SK-N-MC (cell line): ENCODE measurements at regions not wholly inside any gene's neighbourhood (a gene's known extent, or its start where the extent isn't known, plus 50 kb on each side); places are given as distances from the start of the nearest gene placed in this dataset.

ENCODE experiments used
- DNase-seq: peaks from one replicate; pipeline ENCODE4 v3.0.0-alpha.2; 2011; ENCODE audit warnings: low read depth, low spot score
- H3K27ac ChIP-seq: fragments of 200-600 bp; sonication (generic); 2 replicates; pipeline ENCODE4 v1.5.1; 2016; ENCODE audit warnings: mixed run types
- H3K36me3 ChIP-seq: fragments of 200-600 bp; sonication (generic); 2 replicates; pipeline ENCODE4 v1.6.1; 2017; ENCODE audit warnings: antibody characterized with exemption, low read length, mixed read lengths; ENCODE audit not compliant: insufficient read depth
- H3K4me3 ChIP-seq: fragments of 200-600 bp; sonication (generic); 2 replicates; pipeline ENCODE4 v1.5.1; 2016
- H3K9ac ChIP-seq: fragments of 200-600 bp; sonication (generic); 2 replicates; pipeline ENCODE4 v1.8.0; 2017; ENCODE audit warnings: mixed run types, mixed read lengths; ENCODE audit not compliant: insufficient read length
- H3K9me3 ChIP-seq: fragments of 200-600 bp; sonication (generic); 2 replicates; pipeline ENCODE4 v1.6.1; 2017; ENCODE audit warnings: low read depth, mild to moderate bottlenecking, antibody characterized with exemption, low read length, moderate library complexity, mixed read lengths
- EZH2 ChIP-seq: fragments of 200-600 bp; sonication (generic); IDR thresholded peaks from one replicate; pipeline ENCODE4 v1.6.1; 2017; ENCODE audit warnings: antibody characterized with exemption
- FOXP2 ChIP-seq: optimal IDR thresholded peaks from 2 replicates; pipeline ENCODE3; 2011; ENCODE audit warnings: mild to moderate bottlenecking, moderate library complexity; ENCODE audit not compliant: insufficient read depth; ENCODE audit errors: extremely low read length, control extremely low read depth
- POLR2AphosphoS5 ChIP-seq: IDR thresholded peaks from 2 replicates; pipeline ENCODE4 v1.6.1; 2012; ENCODE audit warnings: mild to moderate bottlenecking, low read depth, low read length, borderline replicate concordance

DNA sequence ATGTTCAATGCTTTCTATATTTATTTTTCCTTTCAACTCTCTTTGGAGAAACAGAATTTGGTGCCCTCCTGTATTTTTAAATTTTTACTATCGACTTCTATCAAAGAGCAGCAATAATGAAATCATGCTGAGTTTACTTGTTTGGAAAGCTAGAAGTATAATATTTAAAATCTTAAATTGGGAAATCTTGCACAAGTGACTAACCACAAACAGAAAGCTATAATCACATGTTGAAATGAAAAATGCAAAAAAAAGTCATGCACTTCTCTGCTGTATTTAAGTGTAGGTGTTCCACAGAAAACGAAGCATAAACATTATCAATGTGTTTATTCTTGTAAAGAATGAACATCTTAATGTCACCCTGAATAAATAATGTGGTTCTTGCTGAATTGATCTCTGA is 306.1 kb downstream of the PCDH18 start:
- no peaks in the 10 kb centered on the region for H3K9me3 ChIP-seq
- peak overlapping the region; percentile 24 for H3K9ac ChIP-seq
- H3K36me3 ChIP-seq, result no peaks in the 10 kb centered on the region
- H3K4me3 ChIP-seq, result no peak overlapping the region
- DNase-seq, result no peak
- TF ChIP-seq EZH2 (no peak), FOXP2 (no peak), POLR2AphosphoS5 (no peak)
- no peak overlapping the region; the same call in 1 of the 2 replicates for H3K27ac ChIP-seq

DNA sequence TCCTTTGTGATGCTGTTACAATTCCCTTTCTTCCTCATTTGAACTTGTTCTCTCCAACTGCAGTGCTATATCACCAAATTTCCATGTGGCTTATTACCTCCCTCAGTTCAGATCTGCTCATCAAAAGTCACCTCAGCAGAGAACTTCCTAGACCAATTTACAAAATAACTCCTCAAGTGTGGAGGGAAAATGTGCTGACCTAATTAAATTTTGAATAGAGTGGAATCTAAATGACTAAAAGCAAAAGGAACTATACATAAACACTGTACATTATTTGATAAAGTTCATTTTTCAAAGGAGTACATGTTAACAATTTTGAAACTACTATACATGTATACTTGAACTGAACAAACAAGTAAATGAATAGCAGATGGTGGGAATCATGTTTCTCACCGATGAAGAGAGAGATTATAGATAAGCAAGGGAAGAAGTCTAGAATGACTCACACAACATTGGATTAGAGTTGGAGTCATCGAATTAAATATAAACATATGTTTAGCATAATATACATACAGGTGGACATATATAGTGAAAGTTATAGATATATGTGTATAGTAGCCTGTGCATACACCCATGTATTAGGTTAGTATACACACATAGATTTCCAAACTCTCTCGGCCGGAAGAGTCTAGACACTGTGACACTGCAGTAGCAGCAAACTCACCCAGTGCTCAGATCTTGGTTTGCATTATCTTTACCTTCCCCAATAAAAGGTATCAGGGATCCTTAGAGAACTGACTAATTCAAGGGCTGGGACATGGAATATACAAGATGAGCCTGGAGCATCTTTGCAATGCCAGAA is 318.7 kb downstream of the PCDH18 start:
- peak; percentile 12 for DNase-seq

DNA sequence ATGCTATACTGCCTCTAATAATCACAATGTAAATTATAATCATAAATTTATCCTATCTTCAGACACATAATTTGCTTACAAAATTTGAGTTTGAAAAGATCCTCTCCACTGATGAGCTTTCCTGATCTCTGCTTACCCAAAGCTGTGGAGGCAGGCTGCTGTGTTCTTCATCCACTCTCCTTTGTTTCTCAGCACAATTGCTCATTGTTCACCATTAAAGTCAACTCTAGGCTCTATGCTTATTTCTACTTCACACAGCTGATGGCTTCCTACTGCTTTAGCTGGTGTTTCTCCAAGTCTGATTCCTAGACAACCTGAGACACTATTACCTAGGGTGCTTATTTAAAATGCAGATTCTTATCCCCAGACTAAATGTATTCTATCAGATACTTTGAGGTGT is 319.7 kb downstream of the PCDH18 start:
- no peak for TF ChIP-seq EZH2
- no peak for TF ChIP-seq FOXP2
- no peak for TF ChIP-seq POLR2AphosphoS5
- no peak overlapping the region for H3K9ac ChIP-seq
- H3K27ac ChIP-seq, result no peak overlapping the region
- no peaks in the 10 kb centered on the region for H3K9me3 ChIP-seq
- DNase-seq, result no peak
- H3K4me3 ChIP-seq, result no peak overlapping the region
- H3K36me3 ChIP-seq, result no peaks in the 10 kb centered on the region

More for the DNA sequence above, 318.7 kb downstream of the PCDH18 start:
- no peak overlapping the region; the same call in 1 of the 2 replicates for H3K27ac ChIP-seq
- no peaks in the 10 kb centered on the region for H3K9me3 ChIP-seq
- no peak for TF ChIP-seq POLR2AphosphoS5
- TF ChIP-seq EZH2, result no peak
- no peak for TF ChIP-seq FOXP2
- H3K9ac ChIP-seq, result no peak overlapping the region
- no peak overlapping the region for H3K4me3 ChIP-seq
- no peaks in the 10 kb centered on the region for H3K36me3 ChIP-seq

DNA sequence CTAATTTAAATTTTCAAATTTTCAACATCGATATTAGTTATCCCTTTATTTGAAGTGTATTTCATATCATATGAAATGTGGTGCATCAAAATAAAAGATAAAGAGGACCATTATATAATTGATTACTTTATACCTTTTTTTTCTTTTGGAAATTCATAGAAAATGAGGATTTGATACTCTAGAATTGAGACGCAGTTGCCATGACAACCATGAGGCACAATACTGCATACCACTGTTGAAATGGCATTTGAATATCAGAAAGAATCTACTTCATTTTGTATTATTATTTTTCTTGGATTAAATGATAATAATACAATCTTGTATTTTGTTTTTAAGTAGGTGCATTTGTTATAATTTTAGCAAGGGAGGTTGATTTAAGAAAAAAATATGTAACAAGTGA is 323.1 kb downstream of the PCDH18 start:
- no peak for DNase-seq
- Histone ChIP-seq H3K4me3 (no peak overlapping the region), H3K9ac (no peak overlapping the region), H3K9me3 (0 out of 2 replicates have a peak, but pooled peaks cover 6% of the 10 kb centered on the region), H3K27ac (no peak overlapping the region), H3K36me3 (no peaks in the 10 kb centered on the region)
- TF ChIP-seq EZH2 (no peak), POLR2AphosphoS5 (no peak), FOXP2 (no peak)

DNA sequence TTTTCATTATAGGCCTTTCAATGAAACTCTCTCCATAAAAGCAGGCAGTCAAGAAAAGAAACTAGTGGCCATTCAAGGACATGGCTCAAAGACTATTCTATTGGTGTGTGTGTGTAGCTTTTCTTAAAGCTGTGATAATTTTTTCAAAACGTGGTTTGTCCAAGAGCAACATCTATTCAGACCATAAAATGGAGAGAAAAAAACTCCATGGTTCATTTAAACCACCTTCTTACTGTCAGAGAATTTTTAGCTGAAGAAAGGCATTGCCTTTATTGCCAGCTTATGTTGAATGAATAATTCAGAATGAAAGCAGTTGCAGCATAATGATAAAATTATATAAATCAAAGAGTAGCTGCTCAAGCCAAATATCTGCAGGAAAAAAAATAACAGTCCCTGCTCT is 325.5 kb downstream of the PCDH18 start:
- no peaks in the 10 kb centered on the region for H3K36me3 ChIP-seq
- 0 out of 2 replicates have a peak overlapping the region, but pooled peaks have one; percentile 10 for H3K4me3 ChIP-seq
- DNase-seq, result no peak
- no peak overlapping the region for H3K9ac ChIP-seq
- H3K27ac ChIP-seq, result no peak overlapping the region
- TF ChIP-seq FOXP2, result no peak
- no peak for TF ChIP-seq EZH2
- no peak for TF ChIP-seq POLR2AphosphoS5
- H3K9me3 ChIP-seq, result 0 out of 2 replicates have a peak, but pooled peaks cover 6% of the 10 kb centered on the region

DNA sequence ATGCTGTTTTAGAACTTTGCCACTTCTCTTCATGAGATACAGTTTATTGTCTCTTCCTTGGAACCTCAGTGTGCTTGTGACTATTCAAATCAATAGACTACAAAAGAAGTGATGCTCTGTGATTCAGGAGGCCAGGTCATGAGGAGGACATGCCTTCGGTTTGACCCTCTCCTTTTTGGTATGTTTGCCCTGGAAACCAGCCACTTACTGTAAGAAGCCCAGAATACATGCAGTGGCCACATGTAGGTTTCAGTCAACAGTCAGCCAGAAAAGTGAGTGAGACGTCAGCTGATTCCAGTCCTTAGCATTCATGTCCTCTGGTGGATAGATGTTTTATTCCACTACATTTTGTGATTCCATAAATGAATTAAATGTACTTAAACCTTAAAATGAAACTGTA is 328.7 kb downstream of the PCDH18 start:
- H3K9ac ChIP-seq, result no peak overlapping the region
- 0 out of 2 replicates have a peak, but pooled peaks cover 6% of the 10 kb centered on the region for H3K9me3 ChIP-seq
- H3K36me3 ChIP-seq, result no peaks in the 10 kb centered on the region
- no peak overlapping the region for H3K27ac ChIP-seq
- TF ChIP-seq POLR2AphosphoS5 (no peak), FOXP2 (no peak), EZH2 (no peak)
- DNase-seq, result no peak
- H3K4me3 ChIP-seq, result no peak overlapping the region

DNA sequence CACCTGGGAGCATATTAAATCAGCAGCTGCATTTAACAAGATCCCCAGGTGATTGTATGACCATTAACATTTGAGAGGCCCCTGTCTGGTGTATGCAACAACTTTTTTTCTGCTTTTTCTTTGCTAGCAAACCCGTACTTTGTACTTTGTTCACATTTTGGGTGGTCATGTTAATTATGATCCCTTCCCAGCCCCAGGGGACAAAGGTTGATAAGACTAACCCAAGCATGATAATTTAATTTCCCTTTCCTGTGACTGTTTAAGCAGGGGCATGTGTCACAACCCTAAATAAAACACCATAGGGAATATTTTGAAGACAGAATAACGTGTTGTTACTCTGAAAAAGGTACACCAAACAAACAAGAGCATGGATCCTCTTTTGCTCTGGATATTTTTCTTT is 332.0 kb downstream of the PCDH18 start:
- DNase-seq, result peak; percentile 65
- Histone ChIP-seq H3K36me3 (no peaks in the 10 kb centered on the region), H3K4me3 (peak overlapping the region; percentile 29), H3K9me3 (0 out of 2 replicates have a peak, but pooled peaks cover 1% of the 10 kb centered on the region), H3K27ac (no peak overlapping the region; the same call in 1 of the 2 replicates), H3K9ac (no peak overlapping the region)
- TF ChIP-seq EZH2, result no peak
- peak; percentile 32; the same call in 1 of the 2 replicates for TF ChIP-seq POLR2AphosphoS5

DNA sequence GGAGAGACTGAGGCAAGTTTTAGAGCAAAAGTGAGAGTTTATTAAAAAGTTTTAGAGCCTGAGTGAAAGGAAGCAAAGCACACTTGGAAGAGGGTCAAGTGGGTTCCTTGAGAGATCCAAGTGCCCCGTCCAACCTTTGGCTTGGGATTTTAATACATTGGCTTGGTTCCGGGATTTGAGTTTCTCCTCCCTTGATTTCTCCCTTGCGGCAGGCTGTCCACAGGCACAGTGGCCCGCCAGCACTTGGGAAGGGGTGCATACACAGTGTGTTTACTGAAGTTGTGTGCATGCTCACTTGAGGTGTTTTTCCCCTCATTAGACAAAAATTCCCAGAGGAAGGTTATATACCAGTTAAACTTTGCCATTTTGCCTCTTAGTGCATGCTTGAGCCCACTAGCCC is 333.5 kb downstream of the PCDH18 start:
- TF ChIP-seq EZH2 (no peak), FOXP2 (no peak), POLR2AphosphoS5 (no peak)
- Histone ChIP-seq H3K36me3 (no peaks in the 10 kb centered on the region), H3K9me3 (no peaks in the 10 kb centered on the region), H3K4me3 (no peak overlapping the region), H3K9ac (no peak overlapping the region), H3K27ac (no peak overlapping the region)
- no peak for DNase-seq

DNA sequence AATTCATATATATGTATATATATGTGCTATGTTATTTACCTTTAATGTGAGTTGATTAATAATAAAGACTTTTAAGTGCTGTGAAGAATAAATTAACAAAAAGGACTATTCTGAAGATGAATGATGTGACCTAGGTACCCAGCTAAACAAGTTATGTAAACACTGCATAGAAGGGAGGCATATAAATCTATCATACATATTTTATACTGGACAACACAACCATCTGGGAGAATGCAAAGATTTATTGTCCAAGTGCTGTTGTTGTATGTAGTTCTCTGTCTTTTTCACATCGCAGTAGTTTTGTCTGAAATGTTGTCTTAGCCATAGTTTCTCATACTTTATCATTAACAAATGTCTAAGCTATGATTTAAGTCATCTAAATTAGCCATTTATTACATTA is 337.6 kb downstream of the PCDH18 start:
- Histone ChIP-seq H3K9ac (no peak overlapping the region), H3K9me3 (no peaks in the 10 kb centered on the region), H3K27ac (no peak overlapping the region), H3K36me3 (no peaks in the 10 kb centered on the region), H3K4me3 (no peak overlapping the region)
- DNase-seq, result no peak
- TF ChIP-seq POLR2AphosphoS5 (no peak), FOXP2 (no peak), EZH2 (no peak)
